Sciatic nerve (tissue), 2 donors: ENCODE measurements at regions not wholly inside any gene's neighbourhood (a gene's known extent, or its start where the extent isn't known, plus 50 kb on each side); places are given as distances from the start of the nearest gene placed in this dataset.

Experiments used
- ATAC-seq: fragments of 200-7000 bp; cut with Tn5 transposase; one replicate; pipeline ENCODE4 v1.9.1; 2020; ENCODE audit warnings: mild to moderate bottlenecking, moderate library complexity
- DNase-seq: peaks from one replicate; pipeline ENCODE4 v3.0.0-alpha.2; 2020; ENCODE audit warnings: low spot score
- intact Hi-C: fragments of 100-400 bp; cut with DNase I; formaldehyde crosslinking; loops from one replicate; pipeline ENCODE4 v1.14.2; 2022
- donor health status: DM: no; HTN: no; CAD: no.
- donor health status: DM: no; HTN: no; CAD: no.

DNA sequence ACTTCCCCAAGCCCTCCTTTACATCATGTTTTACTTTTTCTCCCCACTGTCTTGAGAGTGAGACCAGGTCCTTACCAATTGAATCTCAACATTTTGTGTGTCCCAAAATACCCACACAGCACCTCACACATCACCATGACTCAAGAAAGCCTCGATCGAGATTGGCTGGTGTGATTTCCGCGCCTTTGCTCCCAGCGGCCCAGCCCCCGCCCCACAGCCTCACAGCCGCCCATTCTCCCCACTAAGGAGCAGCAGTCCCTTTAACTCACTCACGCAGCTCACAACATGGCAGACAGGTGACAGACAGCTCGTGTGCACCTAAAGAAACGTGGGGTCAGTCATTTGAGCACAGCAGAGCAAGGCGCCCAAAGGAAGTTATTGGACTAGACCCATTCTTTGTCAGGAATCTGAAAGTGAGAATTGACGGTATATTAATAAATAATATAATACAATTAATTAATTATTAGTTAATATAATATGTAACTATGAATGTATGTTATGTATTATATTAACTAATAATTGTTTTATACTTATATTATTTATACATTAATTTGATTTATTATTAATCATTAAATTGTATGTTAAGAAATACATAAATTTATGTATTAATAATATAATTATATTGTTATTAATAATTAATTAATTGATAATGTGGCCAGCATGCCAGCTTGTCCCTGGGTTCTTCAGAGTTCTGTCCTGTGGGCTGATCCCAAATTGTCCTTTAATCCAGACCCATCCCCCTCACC, 204.9 kb upstream of the RNF32 start:
- ATAC-seq = no peak
- intact Hi-C loops = no loop called here

DNA sequence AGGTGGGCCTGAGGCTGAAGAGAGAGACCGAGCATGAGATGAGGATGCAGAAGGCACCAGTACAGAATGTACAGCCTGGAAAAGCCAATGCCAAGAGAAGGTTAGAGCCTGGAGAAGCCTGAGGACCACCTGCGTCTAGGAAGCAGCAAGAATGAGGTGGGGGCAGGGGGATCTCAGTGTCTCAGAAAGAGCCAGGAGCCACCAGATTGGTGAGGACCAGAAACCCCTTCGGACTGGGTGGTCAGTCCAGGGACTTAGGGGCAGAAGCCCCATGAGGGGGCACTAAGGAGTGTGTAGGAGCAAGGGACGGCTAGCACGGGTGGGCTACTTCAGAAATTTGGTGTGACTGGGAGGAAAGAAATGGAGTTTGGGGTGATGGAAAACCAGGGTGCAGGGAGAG, 205.9 kb upstream of the RNF32 start:
- intact Hi-C loops = no loop called here
- ATAC-seq = no peak

More for the DNA sequence above, 204.9 kb upstream of the RNF32 start:
- DNase-seq = no peak

DNA sequence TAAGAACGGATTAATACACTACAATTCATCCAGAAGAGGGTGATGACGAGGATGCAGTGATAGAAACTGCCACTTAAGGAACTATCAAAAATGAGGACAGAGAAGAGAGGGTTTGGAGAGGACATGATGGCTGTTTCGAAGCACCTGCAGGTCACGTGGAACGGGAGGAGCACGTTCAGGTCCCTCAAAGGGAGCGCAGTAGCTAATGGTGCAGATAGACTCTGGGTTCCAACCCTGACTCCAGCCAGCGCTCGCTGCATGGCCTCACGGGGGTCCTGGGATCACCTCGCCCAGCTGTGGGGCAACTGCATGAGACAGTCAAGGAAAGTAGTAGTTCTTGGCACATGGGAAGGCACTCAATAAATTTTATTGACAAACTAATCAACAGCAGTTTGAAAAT, 208.6 kb upstream of the RNF32 start:
- DNase-seq (no peak), ATAC-seq (no peak)
- intact Hi-C loops = no loop called here

More for the DNA sequence above, 205.9 kb upstream of the RNF32 start:
- no peak for DNase-seq

DNA sequence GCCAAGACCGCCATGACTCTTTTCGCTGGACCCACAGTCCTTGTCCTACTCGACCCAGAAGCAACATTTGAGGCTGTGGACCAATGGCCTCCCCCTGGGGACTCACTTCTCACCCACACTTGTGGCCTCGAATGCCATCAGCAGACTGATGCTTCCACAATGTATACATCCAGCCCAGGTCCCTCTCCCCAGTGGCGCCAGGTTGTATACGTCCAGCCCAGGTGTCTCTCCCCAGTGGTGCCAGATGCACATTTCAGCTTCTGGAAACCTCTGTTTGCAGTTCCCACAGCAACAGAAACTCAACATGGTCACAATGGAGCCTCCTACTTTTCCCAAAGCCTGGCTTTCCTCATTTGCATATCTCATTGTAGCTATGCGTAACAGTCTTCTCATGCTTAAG, 210.5 kb upstream of the RNF32 start:
- intact Hi-C loops = no loop called here

DNA sequence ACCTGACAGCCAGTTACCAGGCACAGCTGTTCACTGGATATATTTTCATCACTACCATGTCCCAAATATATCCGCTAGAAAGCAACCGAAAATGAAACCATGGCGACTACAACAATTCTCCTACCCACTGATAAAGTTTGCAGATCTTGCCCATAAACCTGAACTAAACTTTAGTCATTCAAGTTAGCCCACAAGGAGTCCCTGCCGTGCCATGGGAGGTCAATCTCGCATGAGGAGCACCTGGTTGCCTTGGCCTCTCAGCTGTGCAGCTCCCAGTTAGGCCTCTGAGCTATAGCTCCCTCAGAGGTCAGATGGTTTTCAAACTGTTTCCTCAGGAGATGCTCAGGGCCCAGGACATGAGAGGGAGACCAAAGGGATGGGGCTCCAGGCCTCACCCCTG, 211.1 kb upstream of the RNF32 start:
- DNase-seq = no peak
- intact Hi-C loops = no loop called here
- no peak for ATAC-seq

More for the DNA sequence above, 210.5 kb upstream of the RNF32 start:
- DNase-seq (no peak), ATAC-seq (no peak)

DNA sequence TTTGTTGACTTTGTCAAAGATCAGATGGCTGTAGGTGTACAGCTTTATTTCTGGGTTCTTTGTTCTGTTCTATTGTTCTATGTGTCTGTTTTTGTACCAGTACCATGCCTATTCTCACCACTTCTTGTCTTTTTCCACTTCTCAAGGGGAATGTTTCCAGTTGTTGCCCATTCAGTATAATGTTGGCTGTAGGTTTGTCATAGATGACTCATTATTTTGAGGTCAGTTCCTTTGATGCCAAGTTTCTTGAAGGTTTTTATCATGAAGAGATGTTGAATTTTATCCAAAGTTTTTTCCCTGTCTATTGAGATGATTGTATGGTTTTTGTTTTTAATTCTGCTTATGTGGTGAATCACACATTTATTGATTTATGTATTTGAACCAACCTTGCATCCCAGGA, 216.7 kb upstream of the RNF32 start:
- DNase-seq (no peak), ATAC-seq (no peak)
- intact Hi-C loops = no loop called here

DNA sequence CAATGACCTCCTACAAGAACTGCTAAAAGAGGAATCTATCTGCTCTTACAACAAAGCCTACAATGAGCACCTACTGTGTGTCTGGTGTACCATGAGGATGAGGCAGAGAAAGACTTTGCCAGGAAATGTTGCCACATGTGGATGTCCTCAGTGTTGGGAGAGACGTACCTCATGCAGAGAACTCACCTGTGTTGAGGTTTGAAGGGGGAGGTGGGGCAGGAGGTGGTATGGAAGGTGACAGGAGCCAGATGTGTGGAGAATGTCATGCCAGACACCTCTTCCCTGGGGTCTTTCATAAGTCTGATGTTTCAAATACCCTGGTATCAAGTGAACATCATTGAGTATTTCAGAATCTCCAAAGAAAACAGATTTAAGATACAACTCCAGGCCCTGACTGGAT, 220.1 kb upstream of the RNF32 start:
- no peak for DNase-seq
- ATAC-seq = no peak
- intact Hi-C loops = no loop called here

DNA sequence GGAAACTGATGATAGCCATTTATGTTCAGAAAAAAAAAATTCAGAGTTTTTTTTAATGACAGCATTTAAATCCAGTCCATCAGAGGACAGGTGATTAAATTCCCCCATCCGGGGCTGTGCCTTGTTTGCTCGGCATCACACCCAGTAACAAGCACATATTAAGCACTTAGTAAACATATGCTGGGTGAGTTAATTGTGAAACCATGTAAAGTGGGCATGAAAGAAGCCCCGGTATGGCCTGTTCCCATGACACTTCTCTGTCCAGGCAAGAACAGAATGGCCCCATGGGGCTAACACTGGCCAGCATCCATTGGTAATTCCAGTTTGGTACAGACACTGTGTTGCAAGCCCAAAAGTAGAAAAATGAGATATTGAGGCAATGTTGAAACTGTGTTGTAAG, 220.8 kb upstream of the RNF32 start:
- no peak for ATAC-seq
- no peak for DNase-seq
- intact Hi-C loops = no loop called here

DNA sequence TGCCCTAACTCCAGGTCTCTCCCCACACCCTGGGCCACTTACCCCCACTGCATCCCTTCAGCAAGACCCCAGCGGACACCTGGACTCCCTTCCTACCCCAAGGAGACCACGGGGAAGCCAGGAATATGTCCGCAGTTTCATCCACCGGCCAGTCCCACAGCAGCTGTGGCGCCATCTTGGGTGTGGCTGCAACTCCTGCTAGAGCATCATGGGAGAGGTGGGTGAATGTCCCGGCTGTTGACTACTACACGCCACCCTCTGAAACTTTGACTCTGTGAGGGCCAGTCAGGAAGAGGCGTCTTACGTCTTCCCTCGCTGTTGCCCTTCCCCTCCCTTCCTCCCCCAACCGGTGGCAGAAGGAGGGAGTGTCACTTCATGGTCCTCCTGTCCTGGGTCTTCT, 238.3 kb upstream of the RNF32 start:
- no peak for DNase-seq
- intact Hi-C loops = no loop called here
- ATAC-seq = no peak

DNA sequence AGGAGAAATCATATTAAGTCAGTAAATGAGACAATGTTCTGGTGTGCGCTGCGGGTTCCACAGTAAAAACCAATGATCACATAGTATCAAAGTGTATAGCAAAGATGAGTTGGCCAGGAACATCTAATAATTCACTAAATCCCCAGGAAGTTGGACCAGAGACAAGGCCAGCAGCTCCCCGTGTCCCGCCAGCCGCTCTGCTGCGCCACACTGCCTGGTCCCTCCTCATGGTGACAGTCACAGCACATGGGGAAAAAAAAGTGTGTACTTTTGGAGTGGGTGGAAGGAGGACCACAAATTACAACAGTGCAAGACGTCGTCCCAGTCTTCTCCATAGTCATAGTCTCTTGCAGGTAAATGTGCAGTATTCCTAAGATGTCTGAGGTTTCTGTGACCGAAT, 239.0 kb upstream of the RNF32 start:
- DNase-seq (no peak), ATAC-seq (no peak)
- intact Hi-C loops = no loop called here

DNA sequence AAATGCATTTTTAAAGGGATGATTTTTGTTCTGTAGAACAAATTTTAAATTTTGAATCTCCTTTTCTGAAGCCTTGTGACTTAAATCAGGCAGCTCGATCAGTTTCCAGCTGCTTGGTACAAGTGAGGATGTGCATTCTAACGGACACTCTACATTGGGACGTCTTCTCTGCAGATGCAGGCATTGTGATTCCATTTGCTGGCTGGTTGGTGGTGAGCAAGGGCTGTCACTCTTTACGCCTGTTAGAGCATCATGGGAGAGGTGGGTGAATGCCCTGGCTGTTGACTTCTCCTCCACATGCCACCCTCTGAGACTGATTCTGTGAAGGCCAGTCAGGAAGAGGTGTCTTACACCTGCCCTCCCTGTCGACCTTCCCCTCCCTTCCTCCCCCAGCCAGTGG, 240.5 kb upstream of the RNF32 start:
- intact Hi-C loops = no loop called here
- no peak for DNase-seq
- no peak for ATAC-seq

DNA sequence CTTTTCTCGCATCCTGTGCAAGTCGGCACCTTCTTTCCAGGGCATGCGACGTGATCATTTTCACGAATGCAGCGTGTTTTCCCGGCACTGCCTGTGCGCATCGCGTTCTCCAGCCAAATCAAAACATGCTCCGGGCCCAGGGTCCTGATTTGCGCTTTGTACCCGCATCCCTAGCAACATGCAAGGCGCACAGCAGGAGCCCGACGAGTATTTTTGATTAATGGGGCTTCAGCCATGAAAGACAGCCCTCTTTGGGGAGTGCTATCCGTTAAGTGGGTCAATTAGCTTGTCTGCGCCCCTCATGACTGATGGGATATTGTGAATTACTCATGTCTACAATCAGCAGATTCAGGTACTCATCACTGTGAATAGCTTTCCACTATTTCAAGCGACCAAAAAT, 243.3 kb upstream of the RNF32 start:
- ATAC-seq (no peak), DNase-seq (no peak)
- intact Hi-C loops = no loop called here

DNA sequence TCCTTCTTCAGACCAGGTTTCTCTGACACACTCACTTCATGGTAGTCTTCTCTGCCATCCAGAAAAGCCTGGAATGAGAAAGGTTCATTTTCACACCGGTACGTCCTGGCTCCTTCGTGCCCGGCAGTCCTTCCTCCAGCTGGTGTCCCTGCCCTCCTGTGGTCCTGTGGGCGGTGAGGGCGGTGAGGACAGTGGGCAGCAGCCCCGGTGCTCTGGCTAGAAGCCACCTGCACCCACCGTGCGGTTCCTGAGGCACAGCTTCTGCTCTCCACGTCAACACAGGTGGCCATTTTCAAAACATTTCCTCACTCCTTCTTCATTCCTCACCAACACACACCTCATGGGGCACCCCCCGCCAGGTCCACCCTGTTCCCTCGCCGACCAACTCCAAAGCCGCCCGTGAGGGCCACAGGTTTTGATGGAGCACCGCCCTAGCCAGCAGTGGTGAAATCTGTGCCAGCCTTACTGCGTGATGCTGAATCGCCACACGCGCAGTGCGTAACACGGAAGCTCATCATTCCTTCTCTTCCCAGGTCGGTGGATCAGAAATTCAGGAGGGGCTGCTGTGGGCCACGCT, 251.4 kb upstream of the RNF32 start:
- intact Hi-C loops = no loop called here
- ATAC-seq = no peak
- DNase-seq = no peak

DNA sequence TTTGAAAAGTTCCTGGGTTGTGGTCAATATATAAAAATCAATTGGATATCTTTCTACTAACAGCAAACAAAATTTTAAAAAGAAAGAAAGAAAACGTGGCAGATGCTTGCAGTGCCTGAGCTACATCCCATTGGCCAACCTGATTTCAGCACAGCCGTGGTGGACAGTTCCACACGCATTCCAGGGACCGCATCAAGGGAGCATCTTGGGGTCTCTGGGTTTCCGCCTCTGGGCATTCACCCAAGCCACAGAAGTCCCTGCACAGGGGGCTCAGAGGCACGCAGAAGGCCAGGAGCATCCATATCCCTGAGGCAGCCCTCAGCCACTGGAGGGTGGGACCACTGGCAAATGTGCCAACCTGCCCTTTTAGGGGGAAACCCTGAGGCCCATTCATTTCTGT, 254.5 kb upstream of the RNF32 start:
- DNase-seq = no peak
- intact Hi-C loops = no loop called here
- no peak for ATAC-seq

DNA sequence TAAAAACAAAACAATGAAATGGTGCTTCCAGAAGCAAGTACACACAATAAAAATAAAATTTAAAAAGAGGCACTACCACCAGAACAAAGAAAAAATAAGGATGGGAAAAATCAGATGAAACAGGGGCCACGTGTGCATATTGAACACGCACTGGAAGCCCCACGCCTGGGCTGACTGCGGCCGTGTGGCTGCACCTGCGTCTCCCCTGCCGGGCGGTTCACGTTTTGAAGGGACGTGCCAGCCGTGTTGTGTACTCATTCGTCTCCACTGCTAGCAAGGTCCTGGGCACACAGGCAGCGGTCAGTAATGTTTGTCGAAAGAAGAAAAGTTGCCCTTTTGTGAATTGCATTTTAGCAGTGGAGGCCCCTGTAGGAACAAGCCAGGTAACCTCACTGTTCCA, 255.9 kb upstream of the RNF32 start:
- no peak for DNase-seq
- no peak for ATAC-seq
- intact Hi-C loops = no loop called here

DNA sequence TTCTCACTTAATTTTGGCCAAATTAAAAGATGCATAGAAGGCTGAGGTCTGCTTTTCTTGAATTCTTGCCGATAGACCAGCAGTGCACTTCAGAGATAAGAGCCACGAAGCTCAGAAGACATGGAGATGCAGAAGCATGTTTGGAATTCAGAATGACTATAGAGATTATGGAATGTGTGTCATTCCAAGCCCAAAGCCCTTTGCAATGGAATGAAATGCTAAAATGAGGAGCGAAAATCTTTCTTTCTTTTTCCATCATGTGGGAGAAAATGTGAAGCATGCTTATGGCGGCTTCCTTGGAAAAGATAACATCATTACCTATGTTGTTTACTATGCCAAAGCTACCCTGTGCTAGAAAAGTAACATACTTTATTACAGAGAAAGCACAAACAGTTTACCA, 257.0 kb upstream of the RNF32 start:
- intact Hi-C loops = no loop called here
- no peak for ATAC-seq
- no peak for DNase-seq

DNA sequence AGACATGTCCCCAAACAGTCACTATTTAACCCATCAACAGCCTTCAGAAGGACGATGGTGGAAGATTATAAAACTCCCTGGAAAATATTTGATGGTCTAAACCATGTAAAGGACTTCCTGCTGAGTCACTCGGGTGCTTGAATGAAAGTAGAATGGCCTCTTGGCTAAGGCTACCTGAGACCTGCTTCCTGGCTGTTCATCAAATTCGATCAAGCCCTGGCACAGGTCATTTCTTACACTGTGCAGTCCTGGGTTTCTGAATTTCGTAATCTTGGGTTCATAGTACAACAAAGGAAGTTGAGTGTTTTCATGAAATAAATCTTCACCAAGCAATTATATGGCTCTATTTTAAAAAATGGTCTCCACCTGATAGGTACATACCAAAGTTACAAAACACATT, 260.3 kb upstream of the RNF32 start:
- no peak for DNase-seq
- intact Hi-C loops = no loop called here
- ATAC-seq = no peak

DNA sequence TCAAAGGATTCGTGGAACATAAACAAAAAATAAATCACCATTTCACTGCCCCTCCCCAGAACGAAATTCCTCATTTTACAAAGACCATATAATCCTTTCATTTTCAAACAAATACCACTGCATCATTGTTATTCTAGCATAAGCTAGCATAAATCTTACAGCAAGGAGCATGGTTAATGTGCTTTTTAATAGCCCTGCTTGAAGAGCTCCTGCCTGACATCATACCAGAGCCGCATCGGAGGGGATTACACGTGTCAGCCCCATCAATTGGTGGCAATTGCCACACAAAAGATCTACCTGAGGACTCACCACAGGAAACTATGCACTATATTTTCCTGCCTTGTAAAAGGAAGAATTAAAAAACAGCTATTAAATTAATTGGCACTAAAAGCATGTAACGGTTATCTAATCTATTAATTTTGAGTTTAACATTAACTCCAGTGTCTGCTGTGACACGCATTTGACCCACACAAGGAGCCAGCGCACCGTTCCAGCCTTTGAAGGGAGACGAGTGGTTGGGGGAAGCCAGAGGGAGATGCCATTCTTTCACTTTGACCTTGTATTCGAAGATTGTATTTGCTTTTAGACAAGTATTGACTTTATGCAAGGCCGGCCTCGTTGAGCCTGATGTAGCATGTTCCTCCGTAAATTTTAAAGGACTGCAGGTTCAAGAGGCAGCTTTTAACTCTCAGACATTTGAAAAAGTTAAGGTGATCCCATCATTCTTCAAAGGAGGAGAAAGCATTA, 261.1 kb upstream of the RNF32 start:
- ATAC-seq = no peak
- intact Hi-C loops = no loop called here
- no peak for DNase-seq

DNA sequence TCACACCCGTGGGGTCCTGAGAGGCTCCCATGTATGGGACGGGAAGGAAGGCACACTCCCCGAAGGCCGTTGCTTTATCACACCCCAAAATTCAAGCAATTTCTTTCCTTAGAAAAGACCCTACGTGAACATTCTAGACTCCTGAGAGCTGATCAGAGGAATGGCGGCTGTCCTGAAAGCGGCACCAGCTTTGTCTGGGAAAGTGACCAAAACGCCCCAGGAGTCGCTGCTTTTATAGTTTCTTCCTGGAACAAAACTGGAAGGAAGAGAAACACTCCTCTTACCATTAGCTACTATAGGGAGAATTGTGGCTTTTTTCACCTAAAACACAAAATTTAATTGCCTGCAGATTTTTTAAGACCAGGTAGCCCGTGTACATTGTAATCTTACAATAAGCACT, 261.8 kb upstream of the RNF32 start:
- DNase-seq (no peak), ATAC-seq (no peak)
- intact Hi-C loops = no loop called here

DNA sequence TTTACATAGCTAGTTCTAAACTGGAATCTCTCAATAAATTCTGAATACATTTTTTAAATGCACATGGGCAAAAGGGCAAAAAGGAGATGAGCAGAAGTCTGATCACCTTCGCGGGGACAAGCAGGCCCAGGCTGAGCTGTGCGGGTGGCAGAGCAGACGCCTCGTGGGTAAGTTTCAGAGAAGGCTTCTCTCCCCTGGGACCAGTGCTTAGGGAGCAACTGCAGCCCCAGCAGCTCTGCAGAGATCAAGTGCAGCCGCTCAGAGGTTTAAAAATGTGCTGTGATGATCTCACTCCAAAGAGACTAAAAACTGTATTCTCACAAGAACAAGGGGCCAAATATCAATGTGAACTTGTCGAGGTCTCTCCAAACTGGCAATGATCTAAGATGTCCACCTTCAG, 264.3 kb upstream of the RNF32 start:
- intact Hi-C loops = no loop called here
- ATAC-seq (no peak), DNase-seq (no peak)

DNA sequence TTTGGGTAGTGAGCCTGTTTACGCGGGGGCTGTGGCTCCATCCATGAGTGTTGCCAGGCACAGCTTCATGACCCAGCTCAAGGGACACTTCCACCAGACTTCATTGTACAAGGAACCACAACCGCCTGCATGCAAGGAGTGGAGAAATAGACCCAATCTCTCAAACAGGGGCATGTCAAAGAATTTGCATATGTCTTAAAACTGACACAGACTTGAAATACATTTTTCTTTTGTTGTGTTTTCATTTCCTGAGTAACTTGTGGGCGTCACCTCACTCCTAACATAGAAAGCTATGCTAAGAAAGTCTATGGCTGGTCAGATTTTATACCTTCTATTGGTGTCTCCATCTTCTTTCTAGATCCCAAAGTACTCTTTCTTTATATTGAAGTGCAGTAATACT, 266.2 kb upstream of the RNF32 start:
- DNase-seq (no peak), ATAC-seq (no peak)
- intact Hi-C loops = no loop called here
